Coronary artery (tissue), 2 donors: ENCODE measurements at regions not wholly inside any gene's neighbourhood (a gene's known extent, or its start where the extent isn't known, plus 50 kb on each side); places are given as distances from the start of the nearest gene placed in this dataset.
"Not testable (repeated sequence)": the region's sequence is repeated elsewhere in the genome, so short reads cannot be mapped to it uniquely, and the experiment has no call there.

Experiments
- DNase-seq: peaks from one replicate; pipeline ENCODE4 v3.0.0-alpha.2; 2017; ENCODE audit warnings: low spot score
- H3K27ac ChIP-seq, 2 donors: fragments of 200-600 bp; sonication (generic); one replicate each; pipeline ENCODE4 v1.5.1; 2016 to 2019
- H3K4me3 ChIP-seq: fragments of 200-600 bp; sonication (generic); 2 replicates; pipeline ENCODE4 v1.5.1; 2016; ENCODE audit warnings: mild to moderate bottlenecking, moderate library complexity
- CTCF ChIP-seq: fragments of 200-600 bp; sonication (generic); IDR thresholded peaks from one replicate; pipeline ENCODE4 v1.5.1; 2019; ENCODE audit warnings: antibody characterized with exemption

GRCh38 chr2:177002983-177003382, 209.6 kb upstream of the HNRNPA3 start:
- no peak for TF ChIP-seq CTCF

DNA sequence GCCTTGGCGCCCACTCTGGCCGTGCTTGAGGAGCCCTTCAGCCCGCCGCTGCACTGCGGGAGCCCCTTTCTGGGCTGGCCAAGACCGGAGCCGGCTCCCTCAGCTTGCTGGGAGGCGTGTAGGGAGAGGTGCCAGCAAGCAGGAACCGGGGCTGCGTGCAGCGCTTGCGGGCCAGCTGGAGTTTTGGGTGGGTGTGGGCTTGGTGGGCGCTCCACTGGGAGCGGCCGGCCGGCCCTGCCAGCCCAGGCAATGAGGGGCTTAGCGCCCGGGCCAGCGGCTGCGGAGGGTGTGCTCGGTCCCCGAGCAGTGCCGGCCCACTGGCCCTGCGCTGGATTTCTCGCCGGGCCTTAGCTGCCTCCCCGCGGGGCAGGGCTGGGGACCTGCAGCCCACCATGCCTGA, 204.9 kb upstream of the HNRNPA3 start:
- H3K4me3 ChIP-seq, DNase-seq, H3K27ac ChIP-seq: not testable (repeated sequence)

More at GRCh38 chr2:177002983-177003382, 209.6 kb upstream of the HNRNPA3 start:
- DNase-seq = no peak
- Histone ChIP-seq H3K4me3 (no peak overlapping the region), H3K27ac (no peak overlapping the region)

- not testable (repeated sequence) for H3K4me3 ChIP-seq, H3K27ac ChIP-seq, DNase-seq
Observed at GRCh38 chr2:177008662-177009061, 203.9 kb upstream of the HNRNPA3 start.

DNA sequence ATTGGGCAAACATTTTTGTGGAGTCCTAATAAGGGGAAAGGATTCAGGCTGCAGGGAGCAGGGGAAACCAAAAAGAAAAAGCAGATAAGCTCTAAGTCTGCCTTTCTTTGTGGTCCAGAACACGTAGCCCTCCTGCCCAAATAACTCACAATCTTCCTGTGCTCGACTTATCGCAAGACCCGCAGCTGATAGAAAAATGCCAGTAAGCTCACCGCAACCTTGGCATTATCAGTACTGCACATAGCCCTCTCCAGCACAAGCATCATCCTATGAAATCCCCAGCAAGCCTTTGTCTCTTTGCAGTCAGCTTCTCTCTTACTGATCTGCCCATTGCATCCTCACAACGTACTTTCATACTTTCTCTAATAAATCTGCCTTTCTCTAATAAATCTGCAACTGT, 202.4 kb upstream of the HNRNPA3 start:
- Histone ChIP-seq H3K27ac (no peak overlapping the region), H3K4me3 (no peak overlapping the region)
- no peak for DNase-seq
- no peak for TF ChIP-seq CTCF

DNA sequence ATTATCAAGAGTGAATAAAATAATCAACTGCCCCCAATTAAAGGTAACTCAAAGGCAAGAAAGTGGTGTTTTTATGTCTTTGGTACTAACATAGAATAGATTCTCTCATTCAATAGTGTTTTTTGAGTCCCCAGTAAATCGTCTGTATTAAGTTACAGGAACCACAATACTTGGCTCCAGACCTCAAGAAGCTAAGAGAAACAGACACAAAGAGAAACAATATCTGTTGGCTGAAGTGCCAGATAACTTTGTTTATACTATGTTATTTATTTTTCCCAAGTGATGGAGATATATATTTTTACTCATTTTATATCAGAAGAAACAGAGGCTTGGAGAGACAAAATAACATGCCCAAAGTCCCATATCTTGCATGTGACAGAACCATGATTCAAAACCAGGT, 201.7 kb upstream of the HNRNPA3 start:
- no peak for TF ChIP-seq CTCF

DNA sequence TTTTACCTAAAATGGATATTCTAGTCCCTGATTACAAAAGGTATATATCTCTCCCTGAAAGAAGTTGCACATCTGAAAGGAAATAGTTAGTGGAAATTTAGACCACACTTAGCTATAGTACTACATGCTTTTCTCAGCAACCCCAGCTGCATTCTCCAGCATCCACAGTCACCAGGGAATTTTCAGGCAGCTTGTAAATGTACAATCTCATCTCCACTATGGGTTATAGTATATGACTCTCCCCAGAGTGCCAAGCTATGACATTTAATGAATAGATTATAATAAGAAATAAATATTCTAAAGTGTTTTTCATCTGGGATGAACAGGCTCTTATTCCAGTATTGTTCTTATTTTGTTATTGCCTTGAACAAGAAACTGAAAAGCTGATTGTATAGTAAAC, 197.6 kb upstream of the HNRNPA3 start:
- DNase-seq = no peak
- TF ChIP-seq CTCF = no peak
- H3K27ac ChIP-seq = no peak overlapping the region
- no peak overlapping the region for H3K4me3 ChIP-seq

More for the DNA sequence above, 201.7 kb upstream of the HNRNPA3 start:
- Histone ChIP-seq H3K4me3 (no peak overlapping the region), H3K27ac (no peak overlapping the region)
- DNase-seq = no peak

- TF ChIP-seq CTCF = no peak
- no peak overlapping the region for H3K27ac ChIP-seq
- DNase-seq = no peak
- no peak overlapping the region for H3K4me3 ChIP-seq
Observed at GRCh38 chr2:177015356-177015923, 197.2 kb upstream of the HNRNPA3 start.

DNA sequence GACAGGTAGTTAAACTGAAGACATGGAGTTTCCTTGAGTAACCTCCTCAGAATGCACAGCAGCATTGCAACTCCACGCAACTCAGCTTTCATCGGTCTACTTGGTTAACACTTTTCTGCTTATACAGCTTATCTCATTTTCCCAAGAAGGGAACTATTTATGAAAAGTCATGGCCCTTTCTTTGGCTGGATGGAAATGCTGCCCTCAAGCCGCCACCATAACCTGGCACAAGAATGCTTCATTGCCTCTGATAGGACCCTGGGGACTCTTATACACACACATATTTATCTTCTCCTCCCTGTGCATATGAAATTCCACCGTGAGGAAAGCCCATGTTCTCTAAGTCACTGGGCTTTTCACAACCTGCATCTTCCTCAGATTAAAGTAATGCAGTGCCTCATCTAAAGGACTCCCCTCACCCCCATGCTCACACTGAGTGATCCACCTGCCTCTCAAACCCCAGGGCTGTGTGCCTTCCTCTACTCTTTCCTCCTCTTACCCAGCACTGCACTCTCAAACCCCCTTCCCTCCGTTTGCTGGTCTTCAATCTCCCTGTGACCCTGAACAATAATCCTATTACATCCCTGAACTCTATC, 192.0 kb upstream of the HNRNPA3 start:
- no peak for TF ChIP-seq CTCF
- no peak for DNase-seq
- Histone ChIP-seq H3K4me3 (no peak overlapping the region), H3K27ac (no peak overlapping the region)
